OCI-LY7 (cell line): ENCODE measurements at regions not wholly inside any gene's neighbourhood (a gene's known extent, or its start where the extent isn't known, plus 50 kb on each side); places are given as distances from the start of the nearest gene placed in this dataset.

Experiments used
- BruUV-seq: library from RNA; stranded (reverse); fragments of 400-500 nt; replicated peaks from 2 replicates; lab custom pipeline; 2021; lab: Mats Ljungman, UMichigan
- CTCF ChIA-PET: fragments of 300-600 bp; sonication (Branson Sonifier 250); formaldehyde crosslinking; loops from one replicate; lab custom pipeline; 2022; ENCODE audit warnings: antibody characterized with exemption; ENCODE audit not compliant: unreplicated experiment; lab: Charles Lee
- POLR2A ChIA-PET: fragments of 300-600 bp; sonication (Branson Sonifier 250); formaldehyde crosslinking; loops from one replicate; lab custom pipeline; 2022; ENCODE audit warnings: antibody characterized with exemption; lab: Charles Lee
- DNase-seq: peaks from one replicate; pipeline ENCODE4 v3.0.0-alpha.2; 2015; ENCODE audit warnings: low spot score
- H2AFZ ChIP-seq: fragments of 200-600 bp; sonication (generic), shearing (Covaris generic); 2 replicates; pipeline ENCODE4 v1.6.1; 2014; ENCODE audit warnings: mild to moderate bottlenecking, antibody characterized with exemption, low read length, moderate library complexity
- H3K27ac ChIP-seq: fragments of 200-600 bp; sonication (generic); 2 replicates; pipeline ENCODE4 v1.5.1; 2014; ENCODE audit warnings: mixed run types, low read depth, mild to moderate bottlenecking, moderate library complexity, low read length, inconsistent platforms; ENCODE audit not compliant: poor library complexity, severe bottlenecking
- H3K36me3 ChIP-seq: fragments of 200-600 bp; sonication (generic); 2 replicates; pipeline ENCODE4 v1.6.1; 2014; ENCODE audit warnings: mild to moderate bottlenecking, antibody characterized with exemption, low read length, moderate library complexity, mixed read lengths; ENCODE audit not compliant: insufficient read depth
- H3K4me1 ChIP-seq: fragments of 200-600 bp; sonication (generic); 2 replicates; pipeline ENCODE4 v1.5.1; 2014; ENCODE audit warnings: mild to moderate bottlenecking, low read length; ENCODE audit not compliant: insufficient read depth, poor library complexity, severe bottlenecking
- H3K4me2 ChIP-seq: fragments of 200-600 bp; sonication (generic); 2 replicates; pipeline ENCODE4 v1.6.1; 2014; ENCODE audit warnings: mild to moderate bottlenecking, low read length
- H3K4me3 ChIP-seq: fragments of 200-600 bp; sonication (generic); 2 replicates; pipeline ENCODE4 v1.5.1; 2014; ENCODE audit warnings: mild to moderate bottlenecking, low read depth, low read length; ENCODE audit not compliant: poor library complexity, severe bottlenecking
- H3K79me2 ChIP-seq: fragments of 200-600 bp; sonication (generic); 2 replicates; pipeline ENCODE4 v1.6.1; 2016; ENCODE audit warnings: low read depth, mild to moderate bottlenecking, low read length, moderate library complexity, mixed read lengths; ENCODE audit not compliant: insufficient read depth
- H3K9me2 ChIP-seq: fragments of 200-600 bp; sonication (generic); 2 replicates; pipeline ENCODE4 v1.6.1; 2016; ENCODE audit warnings: mild to moderate bottlenecking, low read length, mixed read lengths; ENCODE audit not compliant: insufficient read depth
- H3K9me3 ChIP-seq: fragments of 200-600 bp; sonication (generic); 2 replicates; pipeline ENCODE4 v1.6.1; 2014; ENCODE audit warnings: mild to moderate bottlenecking, mixed run types, low read length, mixed read lengths
- H4K20me1 ChIP-seq: fragments of 200-600 bp; sonication (generic); 2 replicates; pipeline ENCODE4 v1.6.1; 2014; ENCODE audit warnings: mild to moderate bottlenecking, antibody characterized with exemption, low read length, moderate library complexity, mixed read lengths; ENCODE audit not compliant: insufficient read depth
- EZH2phosphoT487 ChIP-seq: fragments of 200-600 bp; sonication (generic); IDR thresholded peaks from 2 replicates; pipeline ENCODE4 v1.6.1; 2018; ENCODE audit warnings: low read depth, borderline replicate concordance, mild to moderate bottlenecking, mixed run types, antibody characterized with exemption, low read length, moderate library complexity, mixed read lengths
- intact Hi-C: fragments of 100-400 bp; cut with micrococcal nuclease; formaldehyde crosslinking; loops from one replicate; pipeline ENCODE4 v1.10.0; 2022; ENCODE audit not compliant: unreplicated experiment
- TF ChIP-seq, protein P1 (sequence below): fragments of 200-600 bp; sonication (generic); conservative IDR thresholded peaks from 2 replicates; pipeline ENCODE4 v1.5.1; 2014; ENCODE audit warnings: mild to moderate bottlenecking, antibody characterized with exemption, low read length, moderate library complexity, mixed read lengths

DNA sequence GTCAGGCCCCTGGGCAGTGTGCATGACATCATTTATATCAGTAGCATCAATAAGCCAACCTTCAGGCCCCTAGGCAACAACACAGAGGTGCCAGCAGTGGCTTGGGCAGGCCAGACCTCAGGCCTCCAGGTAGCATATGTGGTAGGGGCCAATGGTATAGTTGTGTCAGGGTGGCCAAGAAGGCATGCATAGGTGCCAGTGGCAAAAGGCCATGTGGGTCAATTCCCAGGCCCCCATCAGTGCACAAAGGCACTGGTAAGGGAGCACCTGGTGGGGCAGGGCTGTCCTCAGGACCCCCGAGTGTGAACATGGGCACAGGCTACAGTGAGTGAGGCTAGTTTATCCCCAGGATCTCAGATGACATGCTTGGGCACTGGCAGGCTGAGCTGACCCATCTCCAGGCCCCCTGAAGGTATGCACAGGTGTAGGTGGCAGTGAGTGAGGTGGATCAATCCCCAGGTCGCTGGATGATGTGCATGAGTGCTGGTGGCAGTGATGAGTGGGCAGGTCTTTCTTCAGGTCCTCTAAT lies 244.1 kb upstream of the ZNF385D start:
- Histone ChIP-seq H3K36me3 (no peaks in the 10 kb centered on the region), H3K4me1 (no peaks in the 10 kb centered on the region), H2AFZ (no peak overlapping the region), H3K4me3 (no peak overlapping the region), H3K9me2 (no peaks in the 10 kb centered on the region), H4K20me1 (no peaks in the 10 kb centered on the region), H3K4me2 (no peak overlapping the region), H3K27ac (no peak overlapping the region), H3K9me3 (no peaks in the 10 kb centered on the region), H3K79me2 (no peaks in the 10 kb centered on the region)
- TF ChIP-seq, protein P1, sequence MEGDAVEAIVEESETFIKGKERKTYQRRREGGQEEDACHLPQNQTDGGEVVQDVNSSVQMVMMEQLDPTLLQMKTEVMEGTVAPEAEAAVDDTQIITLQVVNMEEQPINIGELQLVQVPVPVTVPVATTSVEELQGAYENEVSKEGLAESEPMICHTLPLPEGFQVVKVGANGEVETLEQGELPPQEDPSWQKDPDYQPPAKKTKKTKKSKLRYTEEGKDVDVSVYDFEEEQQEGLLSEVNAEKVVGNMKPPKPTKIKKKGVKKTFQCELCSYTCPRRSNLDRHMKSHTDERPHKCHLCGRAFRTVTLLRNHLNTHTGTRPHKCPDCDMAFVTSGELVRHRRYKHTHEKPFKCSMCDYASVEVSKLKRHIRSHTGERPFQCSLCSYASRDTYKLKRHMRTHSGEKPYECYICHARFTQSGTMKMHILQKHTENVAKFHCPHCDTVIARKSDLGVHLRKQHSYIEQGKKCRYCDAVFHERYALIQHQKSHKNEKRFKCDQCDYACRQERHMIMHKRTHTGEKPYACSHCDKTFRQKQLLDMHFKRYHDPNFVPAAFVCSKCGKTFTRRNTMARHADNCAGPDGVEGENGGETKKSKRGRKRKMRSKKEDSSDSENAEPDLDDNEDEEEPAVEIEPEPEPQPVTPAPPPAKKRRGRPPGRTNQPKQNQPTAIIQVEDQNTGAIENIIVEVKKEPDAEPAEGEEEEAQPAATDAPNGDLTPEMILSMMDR, result no peak
- TF ChIP-seq EZH2phosphoT487, result no peak
- ChIA-PET POLR2A (no interaction called here), CTCF (no interaction called here)
- no peak for DNase-seq
- intact Hi-C loops, result no loop called here
- no TSS peak for BruUV-seq

DNA sequence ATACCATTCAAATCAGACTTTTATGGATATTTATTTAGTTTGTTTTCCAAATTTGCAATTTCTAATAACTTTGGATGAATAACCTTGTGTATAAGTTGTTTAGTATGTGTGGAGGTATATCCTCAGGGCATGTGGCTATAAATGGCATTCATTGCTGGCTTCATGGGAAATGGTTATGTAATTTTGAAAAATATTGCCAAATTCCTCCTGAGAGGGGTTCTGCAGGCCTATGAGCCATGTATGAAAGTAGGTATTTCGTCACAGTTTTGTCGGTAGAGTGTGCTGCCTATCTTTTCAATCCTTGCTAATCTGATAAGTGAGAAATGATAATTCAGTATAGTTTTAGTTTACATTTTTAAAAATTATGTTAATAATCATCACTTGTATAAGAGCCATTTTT lies 256.4 kb upstream of the ZNF385D start:
- BruUV-seq, result no TSS peak
- TF ChIP-seq, protein P1, result no peak
- no peak for TF ChIP-seq EZH2phosphoT487

DNA sequence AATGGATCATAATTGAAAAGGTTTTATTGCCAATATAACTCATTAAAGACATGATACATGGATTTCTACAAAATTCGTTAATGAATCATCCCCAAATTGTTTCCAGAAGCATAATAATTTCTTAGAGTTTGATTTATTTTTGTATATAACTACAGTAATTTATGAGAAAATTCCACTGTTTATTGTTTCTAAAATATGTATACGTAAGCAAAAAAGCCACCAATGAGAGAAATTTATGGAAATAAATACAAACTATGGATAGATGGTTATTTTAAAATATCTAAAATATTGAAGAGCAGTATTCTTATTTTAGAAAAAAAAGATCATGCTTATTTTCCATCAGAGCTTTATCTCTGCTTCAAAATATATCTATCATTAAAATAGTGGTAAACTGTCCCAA lies 260.0 kb upstream of the ZNF385D start:
- no peak for DNase-seq
- Histone ChIP-seq H3K4me3 (no peak overlapping the region), H3K27ac (no peak overlapping the region), H4K20me1 (no peaks in the 10 kb centered on the region), H3K4me2 (no peak overlapping the region), H3K79me2 (no peaks in the 10 kb centered on the region), H3K4me1 (no peaks in the 10 kb centered on the region), H2AFZ (no peak overlapping the region), H3K9me2 (no peaks in the 10 kb centered on the region), H3K36me3 (no peaks in the 10 kb centered on the region), H3K9me3 (no peaks in the 10 kb centered on the region)
- TF ChIP-seq EZH2phosphoT487, result no peak
- TF ChIP-seq, protein P1, result no peak
- ChIA-PET POLR2A (interaction anchor here (0.5 to 1.4 kb wide), 3 partner anchors 10 to 92 kb away, joined by 3 to 5 read pairs (median 3); no protein-coding TSS in a partner anchor), CTCF (no interaction called here)
- intact Hi-C loops, result no loop called here
- BruUV-seq, result no TSS peak

More for the DNA sequence above, 256.4 kb upstream of the ZNF385D start:
- intact Hi-C loops, result no loop called here
- no peaks in the 10 kb centered on the region for H4K20me1 ChIP-seq
- H3K9me3 ChIP-seq, result no peaks in the 10 kb centered on the region
- no peaks in the 10 kb centered on the region for H3K36me3 ChIP-seq
- DNase-seq, result no peak
- H2AFZ ChIP-seq, result no peak overlapping the region
- H3K4me3 ChIP-seq, result no peak overlapping the region
- ChIA-PET CTCF (no interaction called here), POLR2A (no interaction called here)
- no peaks in the 10 kb centered on the region for H3K4me1 ChIP-seq
- H3K9me2 ChIP-seq, result no peaks in the 10 kb centered on the region
- no peak overlapping the region for H3K27ac ChIP-seq
- H3K4me2 ChIP-seq, result no peak overlapping the region
- H3K79me2 ChIP-seq, result no peaks in the 10 kb centered on the region
